Hepatic stellate cell (primary cell): ENCODE measurements at regions not wholly inside any gene's neighbourhood (a gene's known extent, or its start where the extent isn't known, plus 50 kb on each side); places are given as distances from the start of the nearest gene placed in this dataset.
"Not testable (repeated sequence)": the region's sequence is repeated elsewhere in the genome, so short reads cannot be mapped to it uniquely, and the experiment has no call there.

ENCODE experiments used
- DNase-seq: peaks from one replicate; pipeline ENCODE4 v3.0.0; 2011; ENCODE audit warnings: low spot score

- DNase-seq, result no peak
Measured at GRCh38 chr14:85878874-85879273, 348.9 kb downstream of the FLRT2 start.

DNA sequence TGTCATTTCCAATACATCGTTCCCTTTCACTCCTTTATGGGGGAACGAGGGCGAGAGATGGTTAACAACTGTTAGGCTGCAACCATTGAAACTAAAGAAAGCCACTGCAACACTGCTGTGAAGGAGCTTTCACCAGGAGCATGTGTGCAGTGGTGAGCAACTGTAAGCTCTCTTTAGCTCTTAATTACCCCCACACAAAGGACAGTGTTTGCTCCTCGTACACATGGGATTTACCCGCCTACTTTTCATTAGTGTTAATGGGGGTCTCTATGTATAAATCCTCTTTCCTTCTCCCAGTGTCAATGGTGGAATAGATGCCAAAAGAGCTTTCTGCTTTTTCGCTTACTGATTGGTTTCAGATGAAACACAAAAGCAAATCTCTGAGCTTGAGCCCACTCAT lies 343.1 kb downstream of the FLRT2 start:
- no peak for DNase-seq

- DNase-seq, result no peak
Measured at GRCh38 chr14:85867450-85867849, 337.5 kb downstream of the FLRT2 start.

GRCh38 chr14:85865701-85866100 lies 335.8 kb downstream of the FLRT2 start:
- DNase-seq, result no peak

- no peak for DNase-seq
Measured at GRCh38 chr14:85858634-85859033, 328.7 kb downstream of the FLRT2 start.

GRCh38 chr14:85856430-85856829 lies 326.5 kb downstream of the FLRT2 start:
- DNase-seq, result no peak

- DNase-seq, result no peak
Measured at GRCh38 chr14:85853996-85854526, 324.1 kb downstream of the FLRT2 start.

GRCh38 chr14:85852906-85853305 lies 323.0 kb downstream of the FLRT2 start:
- no peak for DNase-seq

GRCh38 chr14:85852123-85852522 lies 322.2 kb downstream of the FLRT2 start:
- DNase-seq, result not testable (repeated sequence)

DNA sequence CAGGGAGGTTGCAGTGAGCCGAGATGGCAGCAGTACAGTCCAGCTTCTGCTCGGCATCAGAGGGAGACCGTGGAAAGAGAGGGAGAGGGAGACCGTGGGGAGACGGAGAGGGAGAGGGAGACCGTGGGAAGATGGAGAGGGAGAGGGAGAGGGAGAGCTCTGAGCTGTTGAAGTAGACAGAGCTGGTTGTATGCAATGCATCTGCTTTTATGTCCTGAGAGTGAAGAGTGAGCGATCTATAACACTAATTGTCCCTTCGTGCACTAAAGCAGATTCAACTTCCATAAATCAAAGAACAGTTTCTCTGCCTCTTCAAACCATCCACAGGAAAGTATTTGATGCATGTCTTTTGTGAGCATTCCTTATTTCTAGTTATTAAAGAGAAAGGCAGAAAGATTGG lies 300.6 kb downstream of the FLRT2 start:
- not testable (repeated sequence) for DNase-seq

- not testable (repeated sequence) for DNase-seq
Measured at GRCh38 chr14:85829601-85830000, 299.7 kb downstream of the FLRT2 start.

DNA sequence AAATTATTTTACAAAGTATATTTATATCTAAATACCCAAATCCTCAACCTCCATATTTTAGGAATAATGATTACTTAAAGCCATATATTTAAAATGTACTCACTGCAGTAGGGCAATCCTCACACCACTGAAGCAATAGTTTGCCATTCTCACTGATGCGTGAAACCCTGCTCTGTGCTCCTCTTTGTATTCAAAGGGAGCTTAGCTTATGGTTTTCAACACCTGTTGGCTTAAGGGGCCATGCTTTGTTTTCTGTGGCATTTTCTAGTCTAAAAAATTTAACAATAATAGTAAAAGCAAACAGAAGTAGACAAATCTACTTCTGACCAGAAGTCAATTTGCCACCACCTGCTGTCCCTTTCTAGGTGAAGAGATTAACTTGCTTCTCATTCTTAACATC lies 294.6 kb downstream of the FLRT2 start:
- no peak for DNase-seq

- no peak for DNase-seq
Measured at GRCh38 chr14:85822236-85822635, 292.3 kb downstream of the FLRT2 start.

- no peak for DNase-seq
Measured at GRCh38 chr14:85817430-85817829, 287.5 kb downstream of the FLRT2 start.

DNA sequence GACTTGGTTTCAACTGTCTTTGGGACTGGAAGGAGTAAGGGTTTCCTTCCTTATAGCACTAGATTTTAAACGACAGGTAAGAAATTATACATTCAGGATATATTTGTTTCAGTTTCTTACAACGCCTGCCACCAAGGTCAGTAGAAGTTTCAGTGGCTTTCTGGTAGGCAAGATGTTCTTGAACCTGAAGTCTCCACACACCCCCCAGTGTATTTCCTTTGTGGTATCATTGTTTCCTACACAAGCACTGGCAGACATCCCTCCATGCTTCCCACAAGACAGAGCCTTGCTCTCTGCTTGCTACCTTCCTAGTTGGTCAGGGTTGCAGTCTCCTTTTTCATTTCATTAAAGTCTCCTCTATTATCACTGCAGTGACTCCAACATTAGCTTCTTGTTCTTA lies 283.1 kb downstream of the FLRT2 start:
- no peak for DNase-seq

- DNase-seq, result no peak
Measured at GRCh38 chr14:85811340-85811739, 281.4 kb downstream of the FLRT2 start.

DNA sequence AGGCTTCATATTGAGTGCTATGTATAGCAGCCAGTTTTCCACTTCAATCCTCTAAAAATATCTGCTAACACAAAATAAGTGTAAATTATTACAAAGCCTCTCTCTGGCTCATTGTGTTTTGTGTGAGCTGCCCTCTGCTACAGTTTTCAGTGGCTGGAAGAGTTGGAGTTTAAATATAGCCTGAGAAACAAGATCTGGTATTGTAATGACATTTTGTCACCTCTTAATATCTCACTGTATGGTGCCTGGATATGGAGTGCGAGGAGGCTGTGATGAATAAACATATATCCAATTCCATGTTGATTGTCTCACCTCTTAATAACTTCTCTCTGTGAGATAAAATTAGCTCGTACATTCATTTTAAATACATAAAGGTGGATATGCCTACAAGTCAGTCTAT lies 269.7 kb downstream of the FLRT2 start:
- DNase-seq, result no peak

GRCh38 chr14:85798856-85799255 lies 268.9 kb downstream of the FLRT2 start:
- no peak for DNase-seq

GRCh38 chr14:85793533-85793932 lies 263.6 kb downstream of the FLRT2 start:
- DNase-seq, result no peak

DNA sequence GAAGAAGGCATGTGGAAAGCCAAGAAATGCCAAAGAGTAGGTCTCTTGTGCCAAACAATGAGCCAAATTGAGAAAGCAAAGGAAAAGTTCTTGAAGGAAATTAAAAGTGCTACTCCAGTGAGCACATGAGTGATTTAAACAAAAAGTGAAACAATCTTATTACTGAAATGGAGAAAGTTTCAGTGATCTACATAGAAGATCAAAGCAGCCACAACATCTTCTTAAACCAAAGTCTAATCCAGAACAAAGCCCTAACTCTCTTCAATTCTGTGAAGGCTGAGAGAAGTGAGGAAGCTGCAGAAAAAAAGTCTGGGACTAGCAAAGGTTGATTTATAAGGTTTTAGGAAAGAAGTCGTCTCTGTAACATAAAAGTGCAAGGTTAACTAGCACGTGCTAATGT lies 259.6 kb downstream of the FLRT2 start:
- DNase-seq, result no peak

DNA sequence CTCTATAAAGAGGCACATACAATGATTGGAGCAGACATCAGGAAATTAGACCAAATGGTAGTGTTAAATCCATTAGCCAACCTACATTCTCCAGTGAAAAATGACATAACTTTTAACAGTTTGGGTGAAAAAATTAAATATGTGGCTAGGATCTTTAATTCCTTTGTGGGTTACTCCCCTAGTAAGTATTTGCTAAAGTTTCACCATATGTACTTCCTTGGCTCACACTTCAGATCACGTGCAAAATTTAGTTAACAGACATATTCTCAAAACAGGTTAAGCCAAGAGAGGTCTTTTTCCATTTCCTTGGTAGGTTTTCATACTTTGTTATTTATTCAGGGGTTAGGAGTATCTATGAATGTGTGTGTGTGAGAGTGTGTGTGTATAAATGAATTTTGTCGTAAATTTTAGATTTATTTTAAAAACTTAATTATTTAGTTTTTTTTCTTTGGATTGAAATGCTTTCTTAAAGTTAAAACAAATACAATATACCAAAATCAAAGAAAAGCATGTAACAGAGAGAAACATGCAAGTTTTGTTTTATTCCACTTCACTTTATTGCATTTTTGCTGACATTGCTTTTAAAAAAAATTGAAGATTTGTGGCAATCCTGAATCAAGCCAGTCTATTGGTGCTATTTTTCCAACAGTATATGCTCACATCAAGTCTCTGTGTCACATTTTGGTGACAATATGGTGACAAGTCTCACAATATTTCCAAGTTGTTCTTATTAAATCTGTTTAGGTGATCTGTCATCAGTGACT lies 258.7 kb downstream of the FLRT2 start:
- DNase-seq, result no peak

- no peak for DNase-seq
Measured at GRCh38 chr14:85766295-85766694, 236.4 kb downstream of the FLRT2 start.

DNA sequence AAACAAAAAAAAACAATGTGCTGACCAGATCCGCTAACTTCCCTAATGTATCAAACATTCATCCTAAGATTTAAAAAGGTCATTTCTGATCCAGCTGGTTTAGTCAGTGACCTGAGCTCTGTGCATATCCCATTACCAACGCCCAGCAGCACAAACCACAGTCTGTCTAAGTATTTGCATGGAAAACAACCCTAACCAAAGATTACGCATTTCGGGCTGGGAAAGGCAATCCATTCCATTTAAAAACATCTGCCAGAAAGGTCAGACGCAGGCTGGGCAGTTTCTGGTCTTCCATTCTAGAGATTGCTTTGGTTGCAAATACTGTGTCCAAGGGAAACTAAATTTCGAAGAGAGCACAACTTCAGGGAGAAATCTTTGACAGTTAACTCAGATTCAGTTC lies 234.9 kb downstream of the FLRT2 start:
- no peak for DNase-seq

DNA sequence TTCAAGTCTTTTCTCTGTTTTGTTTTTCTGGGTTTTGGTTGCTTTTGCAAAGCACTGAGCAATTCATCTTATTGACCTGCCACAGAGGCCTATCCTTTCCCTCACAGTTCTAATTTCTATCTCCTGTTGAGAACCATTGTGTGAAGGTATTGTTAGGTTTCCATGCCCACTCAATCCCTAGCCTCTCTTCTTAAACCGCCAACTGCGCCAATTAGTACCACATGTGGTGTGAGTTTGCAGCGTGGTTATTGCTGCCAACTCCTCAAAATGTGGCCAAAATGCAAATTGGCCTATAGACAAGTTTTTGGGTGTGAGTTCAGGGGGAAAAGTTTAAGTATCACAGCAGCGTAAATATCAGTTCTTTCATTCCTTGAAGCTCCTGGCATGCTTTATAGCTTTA lies 232.6 kb downstream of the FLRT2 start:
- no peak for DNase-seq
